CD4-positive, alpha-beta T cell (primary cell): ENCODE measurements at regions not wholly inside any gene's neighbourhood (a gene's known extent, or its start where the extent isn't known, plus 50 kb on each side); places are given as distances from the start of the nearest gene placed in this dataset.

Source experiments
- ATAC-seq: fragments of 200-7000 bp; cut with Tn5 transposase; one replicate; pipeline ENCODE4 v1.10.0; 2022; ENCODE audit warnings: mild to moderate bottlenecking; ENCODE audit not compliant: poor library complexity
- CTCF ChIA-PET: fragments of 350-600 bp; sonication (Branson Sonifier 250); formaldehyde crosslinking; loops from one replicate; lab custom pipeline; 2021; ENCODE audit warnings: antibody characterized with exemption, inconsistent platforms; lab: Charles Lee
- POLR2A ChIA-PET: fragments of 350-600 bp; sonication (Branson Sonifier 250); formaldehyde crosslinking; loops from one replicate; lab custom pipeline; 2021; ENCODE audit warnings: antibody characterized with exemption, inconsistent platforms; lab: Charles Lee
- DNase-seq, 14 experiments: peaks; one replicate each; pipeline ENCODE4 v3.0.0-alpha.2; 2013 to 2020; ENCODE audit warnings: mixed read lengths in 2 of 14
- H3K27ac ChIP-seq, 2 donors: one replicate each; pipeline versions ENCODE4 v1.5.1 to v1.7.0; 2013; ENCODE audit warnings: low read length in 2 of 2, low read depth in 1 of 2, mild to moderate bottlenecking in 1 of 2
- H3K27me3 ChIP-seq, 2 experiments: 1 replicate in 1 of 2; 2 replicates in 1 of 2; pipeline versions ENCODE4 v1.6.1 to v1.7.0; 2013; ENCODE audit warnings: low read length in 2 of 2, control low read depth in 1 of 2, mild to moderate bottlenecking in 1 of 2, moderate library complexity in 1 of 2; ENCODE audit not compliant: insufficient read depth in 2 of 2, control insufficient read depth in 1 of 2
- H3K36me3 ChIP-seq: one replicate; pipeline ENCODE4 v1.6.1; 2013; ENCODE audit warnings: low read length, control low read depth; ENCODE audit not compliant: insufficient read depth
- H3K4me1 ChIP-seq: one replicate; pipeline ENCODE4 v1.6.1; 2013; ENCODE audit warnings: low read length, control low read depth; ENCODE audit not compliant: insufficient read depth
- H3K4me3 ChIP-seq: one replicate; pipeline ENCODE4 v1.5.1; 2013; ENCODE audit warnings: mild to moderate bottlenecking, low read length, moderate library complexity
- H3K9me3 ChIP-seq, 2 experiments: 1 replicate in 1 of 2; 2 replicates in 1 of 2; pipeline versions ENCODE4 v1.6.1 to v1.7.0; 2013; ENCODE audit warnings: low read length in 2 of 2, mild to moderate bottlenecking in 2 of 2, control low read depth in 1 of 2, moderate library complexity in 1 of 2; ENCODE audit not compliant: control insufficient read depth in 1 of 2, insufficient read depth in 1 of 2
- H3K27ac Mint-ChIP-seq: one replicate; pipeline ENCODE4 v1.8.0; 2020; ENCODE audit warnings: mixed read lengths
- H3K27me3 Mint-ChIP-seq: one replicate; pipeline ENCODE4 v1.8.0; 2021; ENCODE audit warnings: mixed read lengths
- H3K36me3 Mint-ChIP-seq: one replicate; pipeline ENCODE4 v1.8.0; 2021; ENCODE audit warnings: low read depth, mixed read lengths
- H3K4me1 Mint-ChIP-seq: one replicate; pipeline ENCODE4 v1.8.0; 2021; ENCODE audit warnings: low read depth, mixed read lengths
- H3K4me3 Mint-ChIP-seq: one replicate; pipeline ENCODE4 v1.8.0; 2020; ENCODE audit warnings: mild to moderate bottlenecking, mixed read lengths
- H3K9me3 Mint-ChIP-seq: one replicate; pipeline ENCODE4 v1.8.0; 2020; ENCODE audit warnings: mixed read lengths
- intact Hi-C, 2 experiments: fragments of 100-400 bp; cut with DNase I in 1 of 2; cut with micrococcal nuclease in 1 of 2; formaldehyde crosslinking; loops; one replicate each; pipeline versions ENCODE4 v1.15.1 to v1.9.0; 2023 to 2025; cut with DNase I, micrococcal nuclease
- TF ChIP-seq, protein P1 (sequence below): fragments of 200-600 bp; IDR thresholded peaks from one replicate; pipeline ENCODE4 v1.8.0; 2022; ENCODE audit warnings: antibody characterized with exemption, mild to moderate bottlenecking

DNA sequence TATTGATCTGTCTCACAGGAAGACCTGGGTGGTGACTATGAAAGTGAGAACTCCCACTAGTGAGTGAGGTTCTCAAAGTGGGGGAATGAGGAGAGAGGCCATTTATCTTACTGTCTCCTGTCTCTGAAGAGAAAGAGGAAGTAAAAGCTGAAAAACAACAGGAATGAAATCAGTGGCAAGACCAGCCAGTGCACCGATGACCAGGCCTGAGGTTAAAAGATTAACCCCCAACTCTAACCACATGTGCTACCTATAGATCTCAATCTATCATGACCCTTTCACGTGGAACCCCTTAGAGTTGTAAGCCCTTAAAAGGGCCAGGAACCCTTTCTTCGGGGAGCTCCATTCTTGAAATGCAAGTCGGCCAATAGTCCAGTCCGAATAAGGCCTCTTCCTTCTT lies 239.3 kb upstream of the CNTN6 start:
- CTCF ChIA-PET: no interaction called here
- Histone ChIP-seq H3K36me3 (no peaks in the 10 kb centered on the region), H3K9me3 (peaks cover 0 to 18% of the 10 kb centered on the region in 2 experiments), H3K27ac (no peak overlapping the region), H3K4me1 (no peaks in the 10 kb centered on the region), H3K27me3 (no peaks in the 10 kb centered on the region), H3K4me3 (no peak overlapping the region)
- no peak overlapping the region for H3K27ac Mint-ChIP-seq
- TF ChIP-seq, protein P1, sequence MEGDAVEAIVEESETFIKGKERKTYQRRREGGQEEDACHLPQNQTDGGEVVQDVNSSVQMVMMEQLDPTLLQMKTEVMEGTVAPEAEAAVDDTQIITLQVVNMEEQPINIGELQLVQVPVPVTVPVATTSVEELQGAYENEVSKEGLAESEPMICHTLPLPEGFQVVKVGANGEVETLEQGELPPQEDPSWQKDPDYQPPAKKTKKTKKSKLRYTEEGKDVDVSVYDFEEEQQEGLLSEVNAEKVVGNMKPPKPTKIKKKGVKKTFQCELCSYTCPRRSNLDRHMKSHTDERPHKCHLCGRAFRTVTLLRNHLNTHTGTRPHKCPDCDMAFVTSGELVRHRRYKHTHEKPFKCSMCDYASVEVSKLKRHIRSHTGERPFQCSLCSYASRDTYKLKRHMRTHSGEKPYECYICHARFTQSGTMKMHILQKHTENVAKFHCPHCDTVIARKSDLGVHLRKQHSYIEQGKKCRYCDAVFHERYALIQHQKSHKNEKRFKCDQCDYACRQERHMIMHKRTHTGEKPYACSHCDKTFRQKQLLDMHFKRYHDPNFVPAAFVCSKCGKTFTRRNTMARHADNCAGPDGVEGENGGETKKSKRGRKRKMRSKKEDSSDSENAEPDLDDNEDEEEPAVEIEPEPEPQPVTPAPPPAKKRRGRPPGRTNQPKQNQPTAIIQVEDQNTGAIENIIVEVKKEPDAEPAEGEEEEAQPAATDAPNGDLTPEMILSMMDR: no peak
- H3K9me3 Mint-ChIP-seq: no peaks in the 10 kb centered on the region
- no peaks in the 10 kb centered on the region for H3K4me1 Mint-ChIP-seq
- intact Hi-C loops: no loop called here
- POLR2A ChIA-PET: no interaction called here
- ATAC-seq (no peak), DNase-seq (no peak)
- no peaks in the 10 kb centered on the region for H3K27me3 Mint-ChIP-seq
- H3K4me3 Mint-ChIP-seq: no peak overlapping the region
- no peaks in the 10 kb centered on the region for H3K36me3 Mint-ChIP-seq

DNA sequence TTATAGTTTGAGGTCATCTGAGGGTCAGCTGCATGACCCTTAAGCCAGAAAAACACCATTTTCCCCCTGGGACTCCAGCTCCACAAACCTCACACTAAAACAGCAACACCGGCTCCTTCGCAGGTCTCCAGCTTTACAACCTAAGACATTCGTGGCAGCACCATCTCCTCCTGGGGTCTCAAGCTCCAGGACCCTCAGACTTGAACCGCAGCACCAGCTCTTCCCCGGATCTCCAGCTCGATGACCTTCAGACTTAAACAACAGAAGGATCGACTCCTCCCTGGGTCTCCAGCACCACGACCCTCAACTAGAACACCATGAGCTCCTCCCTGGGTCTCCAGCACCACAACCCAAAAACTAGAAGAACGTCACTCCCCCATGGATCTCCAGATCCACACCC lies 233.7 kb upstream of the CNTN6 start:
- ChIA-PET CTCF (no interaction called here), POLR2A (no interaction called here)
- Histone ChIP-seq H3K9me3 (peaks cover 0 to 14% of the 10 kb centered on the region in 2 experiments), H3K27me3 (no peaks in the 10 kb centered on the region), H3K4me3 (no peak overlapping the region), H3K4me1 (no peaks in the 10 kb centered on the region), H3K36me3 (no peaks in the 10 kb centered on the region), H3K27ac (no peak overlapping the region)
- no peak overlapping the region for H3K27ac Mint-ChIP-seq
- H3K4me1 Mint-ChIP-seq: no peaks in the 10 kb centered on the region
- H3K4me3 Mint-ChIP-seq: no peak overlapping the region
- H3K36me3 Mint-ChIP-seq: no peaks in the 10 kb centered on the region
- no peaks in the 10 kb centered on the region for H3K27me3 Mint-ChIP-seq
- ATAC-seq (no peak), DNase-seq (no peak)
- H3K9me3 Mint-ChIP-seq: no peaks in the 10 kb centered on the region
- intact Hi-C loops: no loop called here
- TF ChIP-seq, protein P1: no peak

DNA sequence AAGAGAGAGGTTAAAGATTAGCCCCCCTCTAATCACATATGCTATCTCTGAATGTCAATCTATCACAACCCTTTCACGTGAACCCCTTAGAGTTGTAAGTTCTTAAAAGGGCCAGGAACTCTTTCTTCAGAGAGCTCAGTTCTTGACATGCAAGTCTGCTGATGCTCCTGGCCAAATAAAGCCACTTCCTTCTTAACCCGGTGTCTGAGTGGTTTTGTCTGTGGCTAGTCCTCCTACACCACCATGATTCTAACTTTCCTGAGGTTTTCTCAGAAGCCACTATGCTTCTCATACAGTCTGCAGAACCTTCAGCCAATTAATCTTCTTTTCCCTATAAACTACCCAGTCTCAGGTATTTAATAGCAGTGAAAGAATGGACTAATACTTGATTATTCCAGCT lies 231.1 kb upstream of the CNTN6 start:
- Histone ChIP-seq H3K27ac (no peak overlapping the region), H3K27me3 (no peaks in the 10 kb centered on the region), H3K9me3 (peaks cover 0 to 14% of the 10 kb centered on the region in 2 experiments), H3K36me3 (no peaks in the 10 kb centered on the region), H3K4me3 (no peak overlapping the region), H3K4me1 (no peaks in the 10 kb centered on the region)
- H3K4me1 Mint-ChIP-seq: no peaks in the 10 kb centered on the region
- intact Hi-C loops: no loop called here
- H3K9me3 Mint-ChIP-seq: no peaks in the 10 kb centered on the region
- TF ChIP-seq, protein P1: no peak
- H3K36me3 Mint-ChIP-seq: no peaks in the 10 kb centered on the region
- DNase-seq (no peak), ATAC-seq (no peak)
- no peak overlapping the region for H3K4me3 Mint-ChIP-seq
- CTCF ChIA-PET: no interaction called here
- H3K27me3 Mint-ChIP-seq: no peaks in the 10 kb centered on the region
- POLR2A ChIA-PET: no interaction called here
- H3K27ac Mint-ChIP-seq: no peak overlapping the region
